MCF 10A (cell line): ENCODE measurements at regions not wholly inside any gene's neighbourhood (a gene's known extent, or its start where the extent isn't known, plus 50 kb on each side); places are given as distances from the start of the nearest gene placed in this dataset.
A peak's percentile ranks its signal among the peaks of the same experiment; 100 is the strongest.

Experiments
- BruUV-seq: library from RNA; stranded (reverse); fragments of 400-500 nt; replicated peaks from 2 replicates; lab custom pipeline; 2021; lab: Mats Ljungman, UMichigan
- CTCF ChIA-PET: fragments of 300-600 bp; sonication (Branson Sonifier 250); formaldehyde crosslinking; extraction: SDS; loops from one replicate; lab custom pipeline; 2021; ENCODE audit warnings: antibody characterized with exemption, inconsistent platforms; lab: Yijun Ruan, JAX
- POLR2A ChIA-PET: fragments of 300-600, 350-650 bp; sonication (Branson Sonifier 250); formaldehyde crosslinking; extraction: SDS; loops from one replicate; lab custom pipeline; 2020; ENCODE audit warnings: antibody characterized with exemption, inconsistent platforms; lab: Yijun Ruan, JAX
- DNase-seq: peaks from one replicate; pipeline ENCODE4 v3.0.0-alpha.2; 2018; ENCODE audit not compliant: unreplicated experiment
- H3K27ac Mint-ChIP-seq: one replicate; pipeline ENCODE4 v1.8.0; 2022; ENCODE audit warnings: mild to moderate bottlenecking, low read depth, mixed read lengths; ENCODE audit not compliant: unreplicated experiment
- H3K27me3 Mint-ChIP-seq: one replicate; pipeline ENCODE4 v1.8.0; 2022; ENCODE audit warnings: mixed read lengths; ENCODE audit not compliant: insufficient read depth, unreplicated experiment
- H3K36me3 Mint-ChIP-seq: one replicate; pipeline ENCODE4 v1.8.0; 2022; ENCODE audit warnings: mild to moderate bottlenecking, moderate library complexity, mixed read lengths; ENCODE audit not compliant: insufficient read depth, unreplicated experiment
- H3K4me1 Mint-ChIP-seq: one replicate; pipeline ENCODE4 v1.8.0; 2022; ENCODE audit warnings: mixed read lengths; ENCODE audit not compliant: insufficient read depth, unreplicated experiment
- H3K4me3 Mint-ChIP-seq: one replicate; pipeline ENCODE4 v1.8.0; 2022; ENCODE audit warnings: mild to moderate bottlenecking, moderate library complexity, mixed read lengths; ENCODE audit not compliant: unreplicated experiment
- H3K9me3 Mint-ChIP-seq: one replicate; pipeline ENCODE4 v1.8.0; 2022; ENCODE audit warnings: mixed read lengths; ENCODE audit not compliant: unreplicated experiment
- CTCF ChIP-seq: fragments of 200-600 bp; IDR thresholded peaks from one replicate; pipeline ENCODE4 v1.8.0; 2022; ENCODE audit warnings: antibody characterized with exemption, mild to moderate bottlenecking; ENCODE audit not compliant: unreplicated experiment
- intact Hi-C: fragments of 100-400 bp; cut with micrococcal nuclease; formaldehyde crosslinking; loops from 2 replicates; pipeline ENCODE4 v1.14.1; 2022

- ChIA-PET POLR2A (no interaction called here), CTCF (no interaction called here)
- Mint-ChIP-seq H3K36me3 (no peaks in the 10 kb centered on the region), H3K27me3 (no peaks in the 10 kb centered on the region), H3K4me1 (peaks cover 25% of the 10 kb centered on the region), H3K27ac (no peak overlapping the region), H3K9me3 (no peaks in the 10 kb centered on the region), H3K4me3 (no peak overlapping the region)
- peak; percentile 10 for DNase-seq
- BruUV-seq, result no TSS peak
- intact Hi-C loops, result no loop called here
- TF ChIP-seq CTCF, result no peak
Measured at GRCh38 chr17:27977751-27978688, 64.5 kb upstream of the NLK start.

GRCh38 chr17:27978689-27979175, 63.7 kb upstream of the NLK start:
- no peaks in the 10 kb centered on the region for H3K9me3 Mint-ChIP-seq
- no peak for TF ChIP-seq CTCF
- DNase-seq, result no peak
- ChIA-PET CTCF (no interaction called here), POLR2A (no interaction called here)
- peaks cover 25% of the 10 kb centered on the region for H3K4me1 Mint-ChIP-seq
- no TSS peak for BruUV-seq
- no peaks in the 10 kb centered on the region for H3K36me3 Mint-ChIP-seq
- no peaks in the 10 kb centered on the region for H3K27me3 Mint-ChIP-seq
- intact Hi-C loops, result no loop called here
- H3K27ac Mint-ChIP-seq, result no peak overlapping the region
- no peak overlapping the region for H3K4me3 Mint-ChIP-seq

- POLR2A ChIA-PET, result no interaction called here
- TF ChIP-seq CTCF, result no peak
- Mint-ChIP-seq H3K36me3 (no peaks in the 10 kb centered on the region), H3K27me3 (no peaks in the 10 kb centered on the region), H3K27ac (no peak overlapping the region), H3K4me1 (peaks cover 25% of the 10 kb centered on the region), H3K9me3 (no peaks in the 10 kb centered on the region), H3K4me3 (no peak overlapping the region)
- DNase-seq, result peak; percentile 90
- intact Hi-C loops, result no loop called here
- CTCF ChIA-PET, result no interaction called here
- BruUV-seq, result no TSS peak
Measured at GRCh38 chr17:27980043-27980442, 62.4 kb upstream of the NLK start.

- CTCF ChIA-PET, result interaction anchor here (1.9 kb wide), 1 partner anchor 88 kb away, joined by 6 read pairs; the partner anchor contains the start of gene LYRM9
- intact Hi-C loops, result no loop called here
- no peaks in the 10 kb centered on the region for H3K9me3 Mint-ChIP-seq
- no TSS peak for BruUV-seq
- DNase-seq, result no peak
- H3K27ac Mint-ChIP-seq, result no peak overlapping the region
- no peak for TF ChIP-seq CTCF
- POLR2A ChIA-PET, result interaction anchor here (0.7 kb wide), 1 partner anchor 223 kb away, joined by 3 read pairs; no protein-coding TSS in a partner anchor
- H3K4me1 Mint-ChIP-seq, result peaks cover 25% of the 10 kb centered on the region
- no peaks in the 10 kb centered on the region for H3K36me3 Mint-ChIP-seq
- no peak overlapping the region for H3K4me3 Mint-ChIP-seq
- H3K27me3 Mint-ChIP-seq, result no peaks in the 10 kb centered on the region
Measured at GRCh38 chr17:27981978-27982377, 60.5 kb upstream of the NLK start.
